Stomach (tissue), 8 donors: ENCODE measurements at regions not wholly inside any gene's neighbourhood (a gene's known extent, or its start where the extent isn't known, plus 50 kb on each side); places are given as distances from the start of the nearest gene placed in this dataset.

Experiments
- DNase-seq, 2 donors: peaks; one replicate each; pipeline versions ENCODE4 v3.0.0 to v3.0.0-alpha.2; 2013 to 2019
- H3K27ac ChIP-seq, 5 donors: fragments of 200-600 bp in 4 of 5; sonication (generic) in 4 of 5; one replicate each; pipeline ENCODE4 v1.5.1; 2013 to 2019; ENCODE audit warnings: mild to moderate bottlenecking in 1 of 5, moderate library complexity in 1 of 5
- H3K27me3 ChIP-seq, 3 donors: fragments of 200-600 bp; sonication (generic); one replicate each; pipeline ENCODE4 v1.5.1; 2017 to 2019; ENCODE audit warnings: mixed run types in 1 of 3
- H3K36me3 ChIP-seq, 4 donors: fragments of 200-600 bp; sonication (generic); 1 replicate in 3 of 4; 2 replicates in 1 of 4; pipeline ENCODE4 v1.5.1; 2016 to 2019
- H3K4me1 ChIP-seq, 4 donors: fragments of 200-600 bp; sonication (generic); one replicate each; pipeline ENCODE4 v1.5.1; 2016 to 2019
- H3K4me3 ChIP-seq, 4 donors: fragments of 200-600 bp; sonication (generic) in 3 of 4; one replicate each; pipeline ENCODE4 v1.5.1; 2016 to 2019; ENCODE audit warnings: mild to moderate bottlenecking in 1 of 4
- H3K9me3 ChIP-seq, 4 donors: fragments of 200-600 bp; sonication (generic); one replicate each; pipeline ENCODE4 v1.5.1; 2016 to 2019
- EP300 ChIP-seq: sonication (generic); formaldehyde crosslinking; IDR thresholded peaks from one replicate; pipeline ENCODE4 v1.6.1; 2017; ENCODE audit warnings: antibody characterized with exemption
- POLR2A ChIP-seq, 4 donors: fragments of 450-650 bp; IDR thresholded peaks; one replicate each; pipeline ENCODE4 v1.6.1; 2016; ENCODE audit warnings: antibody characterized with exemption in 4 of 4, control low read depth in 2 of 4, mild to moderate bottlenecking in 1 of 4, moderate library complexity in 1 of 4
- POLR2AphosphoS5 ChIP-seq, 3 donors: sonication (generic); formaldehyde crosslinking; IDR thresholded peaks; one replicate each; pipeline ENCODE4 v1.6.1; 2016; ENCODE audit warnings: antibody characterized with exemption in 3 of 3
- WGBS, 5 donors: extraction: QIAGEN DNeasy Blood & Tissue Kit in 3 of 5; methylation state at CpG; one replicate each; pipeline versions ENCODE4 v1.1.5 to v1.1.7; 2013 to 2018; 5-methylcytosine and 5-hydroxymethylcytosine counted together
- intact Hi-C: fragments of 100-400 bp; cut with DNase I; formaldehyde crosslinking; loops from one replicate; pipeline ENCODE4 v1.15.1; 2023; ENCODE audit warnings: low total_unique reads
- TF ChIP-seq, protein P1 (sequence below), 7 experiments: fragments of 450-650 bp in 4 of 7; fragments of 200-600 bp in 3 of 7; sonication (generic) in 3 of 7; IDR thresholded peaks; one replicate each; pipeline ENCODE4 v1.5.1; 2016 to 2019; ENCODE audit warnings: antibody characterized with exemption in 7 of 7, control low read depth in 2 of 7, mild to moderate bottlenecking in 1 of 7
- donor health status: healthy with polysubstance abuse.
- donor health status: Bipolar disorder and iron deficiency.
- donor health status: healthy.

DNA sequence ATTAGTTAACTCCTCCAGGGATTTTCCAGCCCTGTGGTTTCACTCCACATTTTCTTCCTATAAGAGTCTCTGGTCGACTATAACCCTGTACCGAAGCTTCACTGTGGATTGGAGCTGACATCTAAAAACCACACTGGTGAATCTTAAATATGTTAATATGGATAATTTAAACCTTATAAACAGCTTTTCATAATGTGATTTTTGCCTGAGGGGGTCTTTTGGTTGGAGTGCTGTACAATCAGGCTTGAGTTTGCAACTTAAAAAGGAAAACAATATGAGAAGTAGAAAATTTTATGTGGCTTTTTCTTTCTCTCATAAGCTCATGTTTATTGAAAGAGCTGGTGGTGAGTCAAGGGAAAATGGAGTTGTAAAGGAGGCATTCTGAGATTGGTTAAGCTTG is 313.7 kb downstream of the VPS13C start:
- 81 to 86% (median 83%) methylated on average over 2 of the region's 2 CpGs for WGBS, 5 donors
- H3K9me3 ChIP-seq, result no peaks in the 10 kb centered on the region

DNA sequence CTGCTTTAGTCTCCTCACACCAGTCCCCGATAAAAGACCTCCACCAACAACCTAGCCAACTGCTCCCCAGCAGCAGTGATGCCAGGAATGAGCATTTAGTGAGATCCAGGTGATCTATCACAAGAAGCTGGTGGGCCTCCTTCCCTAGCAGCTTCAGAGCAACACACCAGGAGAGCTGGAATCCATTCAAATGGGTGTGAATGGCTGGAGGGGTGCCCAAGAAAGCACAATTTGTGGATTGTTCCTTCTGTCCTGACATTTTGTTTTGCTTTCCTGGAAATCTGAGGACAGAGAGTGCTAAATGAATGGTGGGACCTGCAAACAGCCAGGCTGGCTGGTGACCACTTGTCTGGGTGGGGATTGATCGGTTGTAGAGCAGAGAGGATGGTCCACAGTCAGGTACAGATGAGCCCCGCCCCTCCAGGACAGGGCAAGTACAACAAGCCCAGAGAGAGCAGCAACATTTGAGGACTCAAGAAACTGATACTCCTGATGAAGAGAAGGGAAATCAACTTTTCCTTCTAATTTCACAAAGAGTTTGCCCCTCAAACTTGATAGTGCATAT is 316.8 kb downstream of the VPS13C start:
- H3K36me3 ChIP-seq, result no peaks in the 10 kb centered on the region
- no peak for DNase-seq
- no peaks in the 10 kb centered on the region for H3K27me3 ChIP-seq
- intact Hi-C loops, result no loop called here
- H3K27ac ChIP-seq, result no peak overlapping the region
- H3K4me1 ChIP-seq, result no peaks in the 10 kb centered on the region
- TF ChIP-seq, protein P1, sequence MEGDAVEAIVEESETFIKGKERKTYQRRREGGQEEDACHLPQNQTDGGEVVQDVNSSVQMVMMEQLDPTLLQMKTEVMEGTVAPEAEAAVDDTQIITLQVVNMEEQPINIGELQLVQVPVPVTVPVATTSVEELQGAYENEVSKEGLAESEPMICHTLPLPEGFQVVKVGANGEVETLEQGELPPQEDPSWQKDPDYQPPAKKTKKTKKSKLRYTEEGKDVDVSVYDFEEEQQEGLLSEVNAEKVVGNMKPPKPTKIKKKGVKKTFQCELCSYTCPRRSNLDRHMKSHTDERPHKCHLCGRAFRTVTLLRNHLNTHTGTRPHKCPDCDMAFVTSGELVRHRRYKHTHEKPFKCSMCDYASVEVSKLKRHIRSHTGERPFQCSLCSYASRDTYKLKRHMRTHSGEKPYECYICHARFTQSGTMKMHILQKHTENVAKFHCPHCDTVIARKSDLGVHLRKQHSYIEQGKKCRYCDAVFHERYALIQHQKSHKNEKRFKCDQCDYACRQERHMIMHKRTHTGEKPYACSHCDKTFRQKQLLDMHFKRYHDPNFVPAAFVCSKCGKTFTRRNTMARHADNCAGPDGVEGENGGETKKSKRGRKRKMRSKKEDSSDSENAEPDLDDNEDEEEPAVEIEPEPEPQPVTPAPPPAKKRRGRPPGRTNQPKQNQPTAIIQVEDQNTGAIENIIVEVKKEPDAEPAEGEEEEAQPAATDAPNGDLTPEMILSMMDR (IDR thresholded peaks at IDR 0.05), result no peak
- TF ChIP-seq EP300 (no peak), POLR2A (IDR thresholded peaks at IDR 0.05) (no peak), POLR2AphosphoS5 (IDR thresholded peaks at IDR 0.05) (no peak)
- WGBS, 5 donors, result 67 to 89% (median 78%) methylated on average over 3 of the region's 3 CpGs
- no peak overlapping the region for H3K4me3 ChIP-seq
- no peaks in the 10 kb centered on the region for H3K9me3 ChIP-seq

More for the DNA sequence above, 313.7 kb downstream of the VPS13C start:
- Histone ChIP-seq H3K4me3 (no peak overlapping the region), H3K27me3 (no peaks in the 10 kb centered on the region), H3K4me1 (peaks cover 0 to 3% (median 0%) of the 10 kb centered on the region in 4 donors), H3K27ac (no peak overlapping the region), H3K36me3 (no peaks in the 10 kb centered on the region)
- TF ChIP-seq POLR2AphosphoS5 (IDR thresholded peaks at IDR 0.05), result no peak
- TF ChIP-seq, protein P1 (IDR thresholded peaks at IDR 0.05), result no peak
- TF ChIP-seq EP300, result no peak
- no peak for TF ChIP-seq POLR2A (IDR thresholded peaks at IDR 0.05)
- DNase-seq, result no peak
- intact Hi-C loops, result no loop called here

DNA sequence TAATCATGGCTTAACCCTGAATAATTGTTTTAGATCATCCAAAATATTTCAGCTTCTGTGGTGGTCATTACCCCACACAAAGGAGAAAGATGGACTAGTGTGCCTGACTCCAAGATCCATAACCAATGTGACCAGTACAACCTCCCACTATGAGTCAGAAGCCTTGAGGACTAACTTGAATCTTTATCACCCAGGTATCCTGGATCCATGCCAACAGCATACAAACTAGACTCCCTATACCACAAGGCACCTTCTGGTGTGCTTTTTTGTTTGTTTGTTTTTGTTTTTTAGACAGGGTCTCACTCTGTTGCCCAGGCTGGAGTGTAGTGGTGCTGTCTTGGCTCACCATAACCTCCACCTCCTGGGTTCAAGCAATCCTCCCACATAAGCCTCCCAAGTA is 317.7 kb downstream of the VPS13C start:
- TF ChIP-seq, protein P1 (IDR thresholded peaks at IDR 0.05), result no peak
- Histone ChIP-seq H3K27ac (no peak overlapping the region), H3K9me3 (no peaks in the 10 kb centered on the region), H3K4me1 (no peaks in the 10 kb centered on the region), H3K4me3 (no peak overlapping the region), H3K27me3 (no peaks in the 10 kb centered on the region), H3K36me3 (no peaks in the 10 kb centered on the region)
- DNase-seq, result no peak
- intact Hi-C loops, result no loop called here

DNA sequence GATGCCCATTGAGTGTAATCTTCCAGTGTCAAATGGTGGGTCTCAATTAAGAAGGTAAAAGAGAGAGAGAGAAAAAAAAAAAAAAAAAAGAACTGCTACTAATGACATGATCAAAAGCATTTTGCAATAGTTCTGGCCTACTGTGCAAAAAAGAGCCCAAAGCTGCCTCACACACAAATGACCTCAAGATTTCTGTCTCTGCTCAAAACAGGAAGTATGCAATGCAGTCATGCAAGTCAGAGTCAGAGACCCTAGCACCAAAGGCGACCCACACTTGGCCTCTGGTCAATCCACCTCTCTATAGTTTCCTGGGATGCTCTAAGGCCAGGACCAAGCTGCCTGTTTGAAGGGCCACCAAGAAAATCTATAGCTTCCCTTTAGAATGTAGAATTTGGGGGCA is 323.5 kb downstream of the VPS13C start:
- WGBS, 5 donors, result 67 to 88% (median 78%) methylated on average over 1 of the region's 1 CpG
- no peaks in the 10 kb centered on the region for H3K36me3 ChIP-seq
- no peaks in the 10 kb centered on the region for H3K4me1 ChIP-seq
- TF ChIP-seq POLR2A (IDR thresholded peaks at IDR 0.05), result no peak
- no peak for TF ChIP-seq EP300
- no peak for TF ChIP-seq POLR2AphosphoS5 (IDR thresholded peaks at IDR 0.05)
- TF ChIP-seq, protein P1 (IDR thresholded peaks at IDR 0.05), result no peak
- no peaks in the 10 kb centered on the region for H3K9me3 ChIP-seq
- H3K27ac ChIP-seq, result no peak overlapping the region
- H3K4me3 ChIP-seq, result no peak overlapping the region
- intact Hi-C loops, result no loop called here
- H3K27me3 ChIP-seq, result no peaks in the 10 kb centered on the region
- DNase-seq, result no peak
